Common myeloid progenitor, CD34-positive (primary cell): ENCODE measurements at regions not wholly inside any gene's neighbourhood (a gene's known extent, or its start where the extent isn't known, plus 50 kb on each side); places are given as distances from the start of the nearest gene placed in this dataset.

ENCODE experiments used
- CTCF ChIA-PET: fragments of 350-600 bp; sonication (Branson Sonifier 250); formaldehyde crosslinking; loops from one replicate; lab custom pipeline; 2021; ENCODE audit warnings: antibody characterized with exemption; lab: Charles Lee
- POLR2A ChIA-PET: fragments of 350-600 bp; sonication (Branson Sonifier 250); formaldehyde crosslinking; loops from one replicate; lab custom pipeline; 2021; ENCODE audit warnings: antibody characterized with exemption; lab: Charles Lee
- DNase-seq, 3 donors: peaks; one replicate each; pipeline versions ENCODE4 v3.0.0 to v3.0.0-alpha.2; 2013
- H3K27ac ChIP-seq, 2 experiments: 1 replicate in 1 of 2; 2 replicates in 1 of 2; pipeline ENCODE4 v1.7.0; 2013; ENCODE audit warnings: inconsistent platforms in 2 of 2, low read length in 2 of 2, mild to moderate bottlenecking in 2 of 2, low read depth in 1 of 2, moderate library complexity in 1 of 2; ENCODE audit not compliant: severe bottlenecking in 2 of 2, insufficient read depth in 1 of 2, poor library complexity in 1 of 2
- H3K27me3 ChIP-seq, 5 experiments: replicated peaks in 2 of 5; 1 replicate in 3 of 5; 2 replicates in 2 of 5; pipeline versions ENCODE4 v1.6.1 to v1.7.0; 2013; ENCODE audit warnings: low read length in 4 of 5, mild to moderate bottlenecking in 2 of 5, moderate library complexity in 2 of 5, inconsistent platforms in 1 of 5; ENCODE audit not compliant: insufficient read depth in 5 of 5, control insufficient read depth in 4 of 5
- H3K36me3 ChIP-seq, 4 experiments: 1 replicate in 2 of 4; 2 replicates in 2 of 4; pipeline versions ENCODE4 v1.6.1 to v1.7.0; 2013; ENCODE audit warnings: low read length in 3 of 4, control low read depth in 1 of 4, mild to moderate bottlenecking in 1 of 4; ENCODE audit not compliant: control insufficient read depth in 4 of 4, insufficient read depth in 4 of 4
- H3K4me1 ChIP-seq, 4 experiments: 1 replicate in 3 of 4; 2 replicates in 1 of 4; pipeline versions ENCODE4 v1.6.1 to v1.7.1; 2013; ENCODE audit warnings: low read length in 3 of 4, mild to moderate bottlenecking in 3 of 4, control low read depth in 1 of 4, inconsistent platforms in 1 of 4, moderate library complexity in 1 of 4; ENCODE audit not compliant: control insufficient read depth in 4 of 4, insufficient read depth in 4 of 4; ENCODE audit errors: control extremely low read depth in 1 of 4
- H3K4me3 ChIP-seq, 7 experiments: 1 replicate in 4 of 7; 2 replicates in 3 of 7; pipeline versions ENCODE4 v1.5.1 to v1.7.0; 2013; ENCODE audit warnings: mild to moderate bottlenecking in 7 of 7, low read length in 6 of 7, moderate library complexity in 6 of 7, inconsistent platforms in 2 of 7, low read depth in 2 of 7, control low read depth in 1 of 7; ENCODE audit not compliant: insufficient read depth in 4 of 7, control insufficient read depth in 1 of 7; ENCODE audit errors: extremely low read depth in 1 of 7
- H3K9me3 ChIP-seq, 5 experiments: 1 replicate in 4 of 5; 2 replicates in 1 of 5; pipeline versions ENCODE4 v1.6.1 to v1.7.1; 2013; ENCODE audit warnings: low read length in 4 of 5, mild to moderate bottlenecking in 2 of 5, inconsistent platforms in 1 of 5, low read depth in 1 of 5, moderate library complexity in 1 of 5; ENCODE audit not compliant: control insufficient read depth in 4 of 5, insufficient read depth in 2 of 5; ENCODE audit errors: control extremely low read depth in 1 of 5
- whole genome bisulfite sequencing: methylation state at CpG from one replicate; pipeline ENCODE4 v1.1.5; 2013; ENCODE audit not compliant: insufficient coverage; 5-methylcytosine and 5-hydroxymethylcytosine counted together

- ChIA-PET POLR2A (no interaction called here), CTCF (no interaction called here)
- WGBS, result 83% methylated on average over 6 of the region's 6 CpGs
Observed at GRCh38 chr22:49228431-49229037, 599.1 kb downstream of the BRD1 start.

GRCh38 chr22:49227670-49228069, 600.0 kb downstream of the BRD1 start:
- ChIA-PET CTCF (no interaction called here), POLR2A (no interaction called here)
- 88% methylated on average over 5 of the region's 6 CpGs for WGBS
- Histone ChIP-seq H3K27ac (no peak overlapping the region), H3K4me3 (no peak overlapping the region), H3K36me3 (no peaks in the 10 kb centered on the region), H3K27me3 (peaks cover 0 to 4% (median 0%) of the 10 kb centered on the region in 5 experiments), H3K9me3 (peaks cover 0 to 4% (median 0%) of the 10 kb centered on the region in 5 experiments), H3K4me1 (no peaks in the 10 kb centered on the region)
- no peak for DNase-seq

More at GRCh38 chr22:49228431-49229037, 599.1 kb downstream of the BRD1 start:
- peaks cover 0 to 4% (median 0%) of the 10 kb centered on the region in 5 experiments for H3K9me3 ChIP-seq
- DNase-seq, result no peak
- H3K36me3 ChIP-seq, result no peaks in the 10 kb centered on the region
- H3K4me3 ChIP-seq, result no peak overlapping the region
- no peaks in the 10 kb centered on the region for H3K4me1 ChIP-seq
- H3K27me3 ChIP-seq, result peaks cover 0 to 4% (median 0%) of the 10 kb centered on the region in 5 experiments
- H3K27ac ChIP-seq, result no peak overlapping the region

DNA sequence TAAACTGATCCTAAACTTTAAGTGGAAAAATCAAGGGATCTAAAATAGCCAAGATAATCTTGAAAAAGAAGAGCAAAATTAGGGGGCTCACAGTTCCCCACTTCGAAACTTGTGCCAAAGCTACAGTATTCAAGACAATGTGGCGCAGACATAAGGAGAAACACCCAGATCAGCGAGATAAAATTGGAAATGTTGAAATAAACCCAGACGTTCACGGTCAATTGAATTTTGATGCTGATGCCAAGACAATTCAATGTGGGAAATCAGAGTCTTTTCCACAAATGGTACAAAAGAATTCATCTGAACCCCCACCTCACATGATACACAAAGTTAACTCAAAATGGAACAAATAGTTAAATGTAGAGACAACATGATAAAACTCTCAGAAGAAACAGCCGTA, 601.6 kb downstream of the BRD1 start:
- Histone ChIP-seq H3K27me3 (no peaks in the 10 kb centered on the region), H3K4me1 (no peaks in the 10 kb centered on the region), H3K36me3 (no peaks in the 10 kb centered on the region), H3K9me3 (peaks cover 0 to 4% (median 0%) of the 10 kb centered on the region in 5 experiments), H3K4me3 (no peak overlapping the region), H3K27ac (no peak overlapping the region)
- 78% methylated on average over 5 of the region's 6 CpGs for WGBS
- no peak for DNase-seq
- ChIA-PET POLR2A (no interaction called here), CTCF (no interaction called here)

DNA sequence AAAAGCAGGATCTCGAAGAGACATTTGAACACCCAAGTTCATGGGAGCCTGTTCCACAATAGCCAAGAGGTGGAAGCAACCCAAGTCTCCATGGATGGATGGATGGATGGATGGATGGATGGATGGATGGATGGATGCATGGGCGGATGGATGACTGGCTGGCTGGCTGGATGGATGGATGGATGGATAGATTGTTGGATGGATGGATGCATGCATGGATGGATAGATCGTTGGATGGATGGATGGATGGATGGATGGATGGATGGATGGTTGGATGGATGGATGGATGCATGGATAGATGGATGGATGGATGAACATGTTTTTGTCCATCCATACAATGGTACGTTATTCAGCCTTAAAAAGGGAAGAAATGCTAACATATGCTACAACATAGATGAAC, 603.4 kb downstream of the BRD1 start:
- Histone ChIP-seq H3K36me3 (no peaks in the 10 kb centered on the region), H3K27me3 (no peaks in the 10 kb centered on the region), H3K4me3 (no peak overlapping the region), H3K4me1 (no peaks in the 10 kb centered on the region), H3K9me3 (peaks cover 0 to 6% (median 0%) of the 10 kb centered on the region in 5 experiments), H3K27ac (no peak overlapping the region)
- no peak for DNase-seq
- ChIA-PET CTCF (no interaction called here), POLR2A (no interaction called here)
- WGBS, result 83% methylated on average over 2 of the region's 4 CpGs

DNA sequence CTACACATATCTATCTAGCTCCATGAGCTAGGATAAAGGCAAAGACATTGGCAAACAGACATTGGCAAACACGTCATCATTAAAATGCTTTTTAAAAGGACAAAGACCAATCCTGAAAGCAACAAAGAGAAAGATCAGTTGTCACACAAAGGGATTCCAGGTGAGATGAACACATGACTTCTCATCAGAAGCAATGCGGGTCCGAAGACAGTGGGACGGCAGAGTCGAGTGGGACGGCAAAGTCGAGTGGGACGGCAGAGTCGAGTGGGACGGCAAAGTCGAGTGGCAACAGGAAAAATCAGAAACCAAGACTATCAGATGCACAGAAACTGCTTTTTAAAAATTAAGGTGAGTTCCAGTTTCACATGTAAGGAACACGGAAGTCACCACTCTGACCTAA, 609.5 kb downstream of the BRD1 start:
- Histone ChIP-seq H3K27me3 (peaks cover 0 to 2% (median 0%) of the 10 kb centered on the region in 5 experiments), H3K4me3 (no peak overlapping the region), H3K9me3 (peaks cover 0 to 18% (median 2%) of the 10 kb centered on the region in 5 experiments), H3K4me1 (no peaks in the 10 kb centered on the region), H3K27ac (no peak overlapping the region), H3K36me3 (no peaks in the 10 kb centered on the region)
- POLR2A ChIA-PET, result no interaction called here
- WGBS, result 84% methylated on average over 12 of the region's 12 CpGs
- CTCF ChIA-PET, result no interaction called here
- DNase-seq, result no peak

- no peaks in the 10 kb centered on the region for H3K36me3 ChIP-seq
- ChIA-PET CTCF (no interaction called here), POLR2A (no interaction called here)
- H3K9me3 ChIP-seq, result peaks cover 0 to 18% (median 2%) of the 10 kb centered on the region in 5 experiments
- H3K27me3 ChIP-seq, result peaks cover 0 to 2% (median 0%) of the 10 kb centered on the region in 5 experiments
- H3K4me1 ChIP-seq, result no peaks in the 10 kb centered on the region
- no peak overlapping the region for H3K4me3 ChIP-seq
- 94% methylated on average over 3 of the region's 5 CpGs for WGBS
- no peak for DNase-seq
- H3K27ac ChIP-seq, result no peak overlapping the region
Observed at GRCh38 chr22:49216579-49216978, 611.1 kb downstream of the BRD1 start.

DNA sequence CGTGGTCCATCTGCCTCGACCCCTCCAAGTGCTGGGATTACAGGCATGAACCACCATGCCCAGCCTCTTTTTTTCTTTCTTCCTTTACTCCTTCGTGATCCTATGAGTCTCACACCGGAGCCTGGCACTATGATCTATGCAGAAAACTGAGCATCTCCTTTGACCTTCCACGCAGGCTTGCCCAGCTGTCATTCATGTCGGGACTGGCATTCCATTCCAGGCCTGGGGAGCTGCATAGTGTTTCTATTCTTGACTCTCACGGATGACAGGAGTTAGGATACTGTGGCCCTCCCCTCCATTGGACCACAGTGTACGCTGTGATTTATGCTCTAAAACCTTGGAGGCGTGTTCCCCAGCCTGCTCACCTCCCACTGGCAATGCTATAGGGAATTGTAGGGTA, 611.8 kb downstream of the BRD1 start:
- no peak overlapping the region for H3K27ac ChIP-seq
- POLR2A ChIA-PET, result no interaction called here
- peaks cover 0 to 2% (median 0%) of the 10 kb centered on the region in 5 experiments for H3K27me3 ChIP-seq
- no peak for DNase-seq
- peaks cover 0 to 18% (median 2%) of the 10 kb centered on the region in 5 experiments for H3K9me3 ChIP-seq
- CTCF ChIA-PET, result no interaction called here
- no peaks in the 10 kb centered on the region for H3K36me3 ChIP-seq
- H3K4me1 ChIP-seq, result no peaks in the 10 kb centered on the region
- 87% methylated on average over 7 of the region's 9 CpGs for WGBS
- H3K4me3 ChIP-seq, result no peak overlapping the region
